Activated naive CD4-positive, alpha-beta T cell treated with anti-CD3 and anti-CD28 coated beads for 36 hours (primary cell): ENCODE measurements at regions not wholly inside any gene's neighbourhood (a gene's known extent, or its start where the extent isn't known, plus 50 kb on each side); places are given as distances from the start of the nearest gene placed in this dataset.

Experiments used
- CTCF ChIA-PET: fragments of 350-600 bp; sonication (Branson Sonifier 250); formaldehyde crosslinking; loops from one replicate; lab custom pipeline; 2021; ENCODE audit warnings: antibody characterized with exemption; lab: Charles Lee
- DNase-seq: peaks from one replicate; pipeline ENCODE4 v3.0.0-alpha.2; 2020
- H3K27ac Mint-ChIP-seq: one replicate; pipeline ENCODE4 v1.8.0; 2021; ENCODE audit warnings: mild to moderate bottlenecking, mixed read lengths
- H3K27me3 Mint-ChIP-seq: one replicate; pipeline ENCODE4 v1.8.0; 2021; ENCODE audit warnings: low read depth, mixed read lengths
- H3K36me3 Mint-ChIP-seq: one replicate; pipeline ENCODE4 v1.8.0; 2021; ENCODE audit warnings: low read depth, mixed read lengths
- H3K4me1 Mint-ChIP-seq: one replicate; pipeline ENCODE4 v1.8.0; 2021; ENCODE audit warnings: low read depth, mixed read lengths
- H3K4me3 Mint-ChIP-seq: one replicate; pipeline ENCODE4 v1.8.0; 2021; ENCODE audit warnings: mild to moderate bottlenecking, moderate library complexity, mixed read lengths
- H3K9me3 Mint-ChIP-seq: one replicate; pipeline ENCODE4 v1.8.0; 2021; ENCODE audit warnings: mixed read lengths
- intact Hi-C: fragments of 100-400 bp; cut with micrococcal nuclease; formaldehyde crosslinking; loops from one replicate; pipeline ENCODE4 v1.15.1; 2023

- H3K9me3 Mint-ChIP-seq = no peaks in the 10 kb centered on the region
- intact Hi-C loops = loop anchor here (5.0 kb wide), 1 partner anchor 1932 kb away; no protein-coding TSS in a partner anchor
- DNase-seq = no peak
- H3K27me3 Mint-ChIP-seq = no peaks in the 10 kb centered on the region
- no peaks in the 10 kb centered on the region for H3K36me3 Mint-ChIP-seq
- no peak overlapping the region for H3K4me3 Mint-ChIP-seq
- CTCF ChIA-PET = no interaction called here
- no peak overlapping the region for H3K27ac Mint-ChIP-seq
- H3K4me1 Mint-ChIP-seq = peaks cover 32% of the 10 kb centered on the region
Observed at GRCh38 chr13:73224703-73225102, 165.9 kb downstream of the KLF5 start.

- H3K9me3 Mint-ChIP-seq = no peaks in the 10 kb centered on the region
- peaks cover 20% of the 10 kb centered on the region for H3K4me1 Mint-ChIP-seq
- no peaks in the 10 kb centered on the region for H3K27me3 Mint-ChIP-seq
- CTCF ChIA-PET = no interaction called here
- intact Hi-C loops = no loop called here
- no peaks in the 10 kb centered on the region for H3K36me3 Mint-ChIP-seq
- H3K4me3 Mint-ChIP-seq = no peak overlapping the region
- no peak overlapping the region for H3K27ac Mint-ChIP-seq
- DNase-seq = peak; percentile 23
Observed at GRCh38 chr13:73223372-73223781, 164.6 kb downstream of the KLF5 start.

- CTCF ChIA-PET = no interaction called here
- Mint-ChIP-seq H3K4me3 (no peak overlapping the region), H3K9me3 (no peaks in the 10 kb centered on the region), H3K4me1 (peaks cover 16% of the 10 kb centered on the region), H3K36me3 (no peaks in the 10 kb centered on the region), H3K27me3 (no peaks in the 10 kb centered on the region), H3K27ac (no peak overlapping the region)
- no peak for DNase-seq
- intact Hi-C loops = no loop called here
Observed at GRCh38 chr13:73222627-73223305, 164.0 kb downstream of the KLF5 start.

- H3K36me3 Mint-ChIP-seq = no peaks in the 10 kb centered on the region
- H3K4me1 Mint-ChIP-seq = peaks cover 16% of the 10 kb centered on the region
- H3K27me3 Mint-ChIP-seq = no peaks in the 10 kb centered on the region
- H3K27ac Mint-ChIP-seq = no peak overlapping the region
- intact Hi-C loops = no loop called here
- CTCF ChIA-PET = no interaction called here
- DNase-seq = no peak
- H3K9me3 Mint-ChIP-seq = no peaks in the 10 kb centered on the region
- no peak overlapping the region for H3K4me3 Mint-ChIP-seq
Observed at GRCh38 chr13:73220966-73221720, 162.3 kb downstream of the KLF5 start.

- DNase-seq = no peak
- no peaks in the 10 kb centered on the region for H3K27me3 Mint-ChIP-seq
- H3K4me3 Mint-ChIP-seq = no peak overlapping the region
- no peak overlapping the region for H3K27ac Mint-ChIP-seq
- CTCF ChIA-PET = interaction anchor here (1.2 kb wide), 1 partner anchor 11 kb away, joined by 3 read pairs; no protein-coding TSS in a partner anchor
- no peaks in the 10 kb centered on the region for H3K9me3 Mint-ChIP-seq
- peaks cover 3% of the 10 kb centered on the region for H3K4me1 Mint-ChIP-seq
- no peaks in the 10 kb centered on the region for H3K36me3 Mint-ChIP-seq
- intact Hi-C loops = no loop called here
Observed at GRCh38 chr13:73218181-73218580, 159.4 kb downstream of the KLF5 start.

- Mint-ChIP-seq H3K4me1 (peaks cover 9% of the 10 kb centered on the region), H3K36me3 (no peaks in the 10 kb centered on the region), H3K27me3 (no peaks in the 10 kb centered on the region), H3K27ac (no peak overlapping the region), H3K4me3 (no peak overlapping the region), H3K9me3 (no peaks in the 10 kb centered on the region)
- no peak for DNase-seq
- intact Hi-C loops = no loop called here
- CTCF ChIA-PET = no interaction called here
Observed at GRCh38 chr13:73216381-73216831, 157.6 kb downstream of the KLF5 start.

GRCh38 chr13:73215823-73216222, 157.0 kb downstream of the KLF5 start:
- no peak overlapping the region for H3K4me3 Mint-ChIP-seq
- H3K36me3 Mint-ChIP-seq = no peaks in the 10 kb centered on the region
- H3K4me1 Mint-ChIP-seq = peaks cover 9% of the 10 kb centered on the region
- no peaks in the 10 kb centered on the region for H3K9me3 Mint-ChIP-seq
- CTCF ChIA-PET = no interaction called here
- H3K27ac Mint-ChIP-seq = no peak overlapping the region
- intact Hi-C loops = no loop called here
- no peak for DNase-seq
- H3K27me3 Mint-ChIP-seq = no peaks in the 10 kb centered on the region

GRCh38 chr13:73212482-73212881, 153.7 kb downstream of the KLF5 start:
- Mint-ChIP-seq H3K27ac (no peak overlapping the region), H3K27me3 (no peaks in the 10 kb centered on the region), H3K4me3 (no peak overlapping the region), H3K4me1 (peaks cover 9% of the 10 kb centered on the region), H3K9me3 (no peaks in the 10 kb centered on the region), H3K36me3 (no peaks in the 10 kb centered on the region)
- CTCF ChIA-PET = no interaction called here
- no peak for DNase-seq
- intact Hi-C loops = loop anchor here (1.0 kb wide), 1 partner anchor 485 kb away; the partner anchor contains the start of genes BORA and MZT1

- H3K27ac Mint-ChIP-seq = no peak overlapping the region
- H3K36me3 Mint-ChIP-seq = no peaks in the 10 kb centered on the region
- H3K4me1 Mint-ChIP-seq = peaks cover 9% of the 10 kb centered on the region
- H3K27me3 Mint-ChIP-seq = no peaks in the 10 kb centered on the region
- CTCF ChIA-PET = no interaction called here
- H3K9me3 Mint-ChIP-seq = no peaks in the 10 kb centered on the region
- H3K4me3 Mint-ChIP-seq = no peak overlapping the region
- intact Hi-C loops = no loop called here
- DNase-seq = no peak
Observed at GRCh38 chr13:73210218-73210883, 151.5 kb downstream of the KLF5 start.

- intact Hi-C loops = no loop called here
- Mint-ChIP-seq H3K4me3 (no peak overlapping the region), H3K9me3 (no peaks in the 10 kb centered on the region), H3K27ac (no peak overlapping the region), H3K4me1 (no peaks in the 10 kb centered on the region), H3K27me3 (peaks cover 12% of the 10 kb centered on the region), H3K36me3 (no peaks in the 10 kb centered on the region)
- DNase-seq = no peak
- CTCF ChIA-PET = interaction anchor here (0.6 kb wide), 2 partner anchors 76 to 143 kb away, joined by 3 read pairs; no protein-coding TSS in a partner anchor
Observed at GRCh38 chr13:73204952-73205351, 146.1 kb downstream of the KLF5 start.

GRCh38 chr13:73201626-73202025, 142.8 kb downstream of the KLF5 start:
- H3K4me3 Mint-ChIP-seq = no peak overlapping the region
- intact Hi-C loops = no loop called here
- no peaks in the 10 kb centered on the region for H3K36me3 Mint-ChIP-seq
- H3K4me1 Mint-ChIP-seq = no peaks in the 10 kb centered on the region
- DNase-seq = no peak
- H3K27ac Mint-ChIP-seq = no peak overlapping the region
- no peaks in the 10 kb centered on the region for H3K9me3 Mint-ChIP-seq
- H3K27me3 Mint-ChIP-seq = peaks cover 12% of the 10 kb centered on the region
- CTCF ChIA-PET = no interaction called here

GRCh38 chr13:73198991-73199411, 140.2 kb downstream of the KLF5 start:
- H3K9me3 Mint-ChIP-seq = no peaks in the 10 kb centered on the region
- H3K4me3 Mint-ChIP-seq = no peak overlapping the region
- intact Hi-C loops = no loop called here
- H3K36me3 Mint-ChIP-seq = no peaks in the 10 kb centered on the region
- no peak overlapping the region for H3K27ac Mint-ChIP-seq
- H3K27me3 Mint-ChIP-seq = peaks cover 7% of the 10 kb centered on the region
- DNase-seq = no peak
- CTCF ChIA-PET = interaction anchor here (0.7 kb wide), 1 partner anchor 556 kb away, joined by 4 read pairs; no protein-coding TSS in a partner anchor
- no peaks in the 10 kb centered on the region for H3K4me1 Mint-ChIP-seq
